SU-DHL-6 (cell line): ENCODE measurements at regions not wholly inside any gene's neighbourhood (a gene's known extent, or its start where the extent isn't known, plus 50 kb on each side); places are given as distances from the start of the nearest gene placed in this dataset.

Experiments
- H2AFZ ChIP-seq: fragments of 200-600 bp; sonication (generic); 2 replicates; pipeline ENCODE4 v1.6.1; 2014; ENCODE audit warnings: low read depth, mild to moderate bottlenecking, moderate library complexity, mixed read lengths, antibody characterized with exemption, low read length; ENCODE audit not compliant: severe bottlenecking
- H3F3A ChIP-seq: fragments of 200-600 bp; shearing (Covaris generic); 2 replicates; pipeline ENCODE4 v1.6.0; 2016; ENCODE audit warnings: antibody characterized with exemption, mild to moderate bottlenecking; ENCODE audit not compliant: insufficient read depth
- H3K27ac ChIP-seq: fragments of 200-600 bp; sonication (generic); 2 replicates; pipeline ENCODE4 v1.5.1; 2016; ENCODE audit warnings: low read depth, mild to moderate bottlenecking, low read length, moderate library complexity, mixed read lengths
- H3K27me3 ChIP-seq: fragments of 200-600 bp; sonication (generic), shearing (Covaris generic); 2 replicates; pipeline ENCODE4 v1.6.0; 2014; ENCODE audit warnings: mild to moderate bottlenecking, low read length
- H3K36me3 ChIP-seq: fragments of 200-600 bp; sonication (generic); 2 replicates; pipeline ENCODE4 v1.6.1; 2014; ENCODE audit warnings: mild to moderate bottlenecking, low read length, mixed read lengths
- H3K4me2 ChIP-seq: fragments of 300-600, 200-600 bp; shearing (Covaris generic), sonication (generic); 2 replicates; pipeline ENCODE4 v1.6.0; 2014; ENCODE audit warnings: low read length, low read depth, mild to moderate bottlenecking; ENCODE audit not compliant: poor library complexity, severe bottlenecking
- H3K4me3 ChIP-seq: fragments of 200-600 bp; sonication (generic); 2 replicates; pipeline ENCODE4 v1.5.1; 2014; ENCODE audit warnings: antibody characterized with exemption, low read length, mild to moderate bottlenecking, mixed read lengths; ENCODE audit not compliant: insufficient read depth, poor library complexity, severe bottlenecking
- H3K79me2 ChIP-seq: fragments of 200-600 bp; sonication (generic); 2 replicates; pipeline ENCODE4 v1.6.1; 2014; ENCODE audit warnings: mild to moderate bottlenecking, low read length, moderate library complexity; ENCODE audit not compliant: insufficient read depth
- H3K9ac ChIP-seq: fragments of 200-600 bp; sonication (generic); 2 replicates; pipeline ENCODE4 v1.7.0; 2014; ENCODE audit warnings: mild to moderate bottlenecking, low read length
- H3K9me2 ChIP-seq: fragments of 200-600 bp; sonication (generic); replicated peaks from 2 replicates; pipeline ENCODE4 v1.6.1; 2014; ENCODE audit warnings: low read length; ENCODE audit not compliant: insufficient read depth
- H3K9me3 ChIP-seq: fragments of 200-600 bp; sonication (generic); 2 replicates; pipeline ENCODE4 v1.6.1; 2014; ENCODE audit warnings: low read length, mixed read lengths; ENCODE audit not compliant: insufficient read depth
- H4K20me1 ChIP-seq: fragments of 200-600 bp; sonication (generic); 2 replicates; pipeline ENCODE4 v1.6.1; 2014; ENCODE audit warnings: low read depth, mild to moderate bottlenecking, antibody characterized with exemption, low read length, moderate library complexity, mixed read lengths
- CTCF ChIP-seq: fragments of 200-600 bp; sonication (generic); IDR thresholded peaks from one replicate; pipeline ENCODE4 v1.5.1; 2017; ENCODE audit warnings: antibody characterized with exemption, mild to moderate bottlenecking, low read length, moderate library complexity; ENCODE audit not compliant: insufficient read depth, poor library complexity, severe bottlenecking
- EZH2phosphoT487 ChIP-seq: fragments of 200-600 bp; sonication (generic), shearing (Covaris generic); conservative IDR thresholded peaks from 2 replicates; pipeline ENCODE4 v1.6.1; 2018; ENCODE audit warnings: mild to moderate bottlenecking, antibody characterized with exemption, low read length, moderate library complexity, mixed read lengths

GRCh38 chr4:27366104-27366823, 505.6 kb downstream of the STIM2 start:
- TF ChIP-seq EZH2phosphoT487: no peak
- H3K4me2 ChIP-seq: no peak overlapping the region

GRCh38 chr4:27368781-27369180, 508.1 kb downstream of the STIM2 start:
- H3K9me3 ChIP-seq: no peaks in the 10 kb centered on the region
- no peaks in the 10 kb centered on the region for H4K20me1 ChIP-seq
- no peak overlapping the region for H2AFZ ChIP-seq
- TF ChIP-seq CTCF (no peak), EZH2phosphoT487 (no peak)
- no peaks in the 10 kb centered on the region for H3K79me2 ChIP-seq
- H3K4me2 ChIP-seq: no peak overlapping the region
- H3K36me3 ChIP-seq: no peaks in the 10 kb centered on the region
- no peak overlapping the region for H3K4me3 ChIP-seq
- no peak overlapping the region for H3K27ac ChIP-seq
- H3K9me2 ChIP-seq: no peaks in the 10 kb centered on the region
- no peaks in the 10 kb centered on the region; the same call in 1 of the 2 replicates for H3K27me3 ChIP-seq
- no peaks in the 10 kb centered on the region for H3F3A ChIP-seq
- no peak overlapping the region for H3K9ac ChIP-seq

More at GRCh38 chr4:27366104-27366823, 505.6 kb downstream of the STIM2 start:
- Histone ChIP-seq H3K27me3 (no peaks in the 10 kb centered on the region; the same call in 1 of the 2 replicates), H3K79me2 (no peaks in the 10 kb centered on the region), H3K36me3 (no peaks in the 10 kb centered on the region), H3K27ac (no peak overlapping the region), H3K9me2 (no peaks in the 10 kb centered on the region), H3K9ac (no peak overlapping the region), H3K4me3 (no peak overlapping the region), H3F3A (no peaks in the 10 kb centered on the region), H2AFZ (no peak overlapping the region), H4K20me1 (no peaks in the 10 kb centered on the region), H3K9me3 (no peaks in the 10 kb centered on the region)

GRCh38 chr4:27381815-27382214, 521.2 kb downstream of the STIM2 start:
- Histone ChIP-seq H3K27ac (no peak overlapping the region), H3F3A (no peaks in the 10 kb centered on the region), H3K9me2 (no peaks in the 10 kb centered on the region), H3K9ac (no peak overlapping the region), H2AFZ (no peak overlapping the region), H3K9me3 (no peaks in the 10 kb centered on the region), H3K79me2 (no peaks in the 10 kb centered on the region), H4K20me1 (no peaks in the 10 kb centered on the region), H3K36me3 (no peaks in the 10 kb centered on the region), H3K4me2 (no peak overlapping the region), H3K27me3 (no peaks in the 10 kb centered on the region), H3K4me3 (no peak overlapping the region)
- TF ChIP-seq EZH2phosphoT487: no peak
- no peak for TF ChIP-seq CTCF

DNA sequence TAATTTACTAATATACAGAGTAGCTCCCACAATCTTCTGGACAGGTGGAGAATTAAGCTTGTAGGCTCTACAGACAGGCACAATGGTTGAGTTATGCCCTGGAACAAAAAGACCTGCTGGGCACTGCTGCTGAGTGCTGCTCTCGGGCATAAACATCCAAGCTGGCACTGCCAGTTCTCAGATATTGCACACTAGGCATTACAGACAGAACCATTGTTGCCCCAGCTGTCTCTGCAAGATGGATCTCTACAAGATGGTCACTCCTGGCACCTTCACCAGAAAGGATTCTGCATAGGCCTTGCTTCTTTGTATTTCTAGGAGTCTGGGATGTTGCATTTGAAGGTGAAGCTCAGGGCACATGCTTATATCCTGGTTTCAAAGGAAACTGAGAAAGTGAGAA, 527.1 kb downstream of the STIM2 start:
- H3F3A ChIP-seq: no peaks in the 10 kb centered on the region
- no peaks in the 10 kb centered on the region for H3K79me2 ChIP-seq
- H3K27ac ChIP-seq: no peak overlapping the region
- H2AFZ ChIP-seq: no peak overlapping the region
- no peak overlapping the region for H3K4me2 ChIP-seq
- no peak overlapping the region for H3K9ac ChIP-seq
- H3K4me3 ChIP-seq: no peak overlapping the region
- no peaks in the 10 kb centered on the region for H3K36me3 ChIP-seq
- no peaks in the 10 kb centered on the region for H4K20me1 ChIP-seq
- no peaks in the 10 kb centered on the region for H3K27me3 ChIP-seq
- TF ChIP-seq EZH2phosphoT487 (no peak), CTCF (no peak)
- H3K9me3 ChIP-seq: no peaks in the 10 kb centered on the region
- H3K9me2 ChIP-seq: no peaks in the 10 kb centered on the region
